ENCODE measurements at regions not wholly inside any gene's neighbourhood (a gene's known extent, or its start where the extent isn't known, plus 50 kb on each side); places are given as distances from the start of the nearest gene placed in this dataset.

- no peaks in the 10 kb centered on the region for H3K27me3 ChIP-seq (ENCODE audit: insufficient read depth, low read length)
- no TSS peak for BruUV-seq (replicated peaks)
- ChIA-PET RAD21 (ENCODE audit: low non-redundant PET in 1 of 2, low total read pairs in 2 of 2, uncharacterized antibody in 2 of 2, unreplicated experiment in 2 of 2) (no interaction called here), POLR2A (no interaction called here), CTCF (no interaction called here)
- intact Hi-C loops (cut with micrococcal nuclease): no loop called here
- TF ChIP-seq CBX3 (IDR thresholded peaks at IDR 0.05; ENCODE audit: low read depth): no peak
- no peak for TF ChIP-seq ELF1 (IDR thresholded peaks at IDR 0.05; ENCODE audit: borderline replicate concordance, low read depth)
- TF ChIP-seq ZFX (IDR thresholded peaks at IDR 0.05): no peak
- no peak for TF ChIP-seq SP1 (IDR thresholded peaks at IDR 0.05; ENCODE audit: low read depth)
- no peak for TF ChIP-seq SRF (IDR thresholded peaks at IDR 0.05; ENCODE audit: low read depth)
- no peak overlapping the region for H3K27ac ChIP-seq (ENCODE audit: low read depth, low read length)
- H3K9ac ChIP-seq (ENCODE audit: low read length): no peak overlapping the region
- no peak overlapping the region for H2AFZ ChIP-seq (ENCODE audit: low read depth, low read length, poor library complexity, severe bottlenecking)
- no peaks in the 10 kb centered on the region for H3K79me2 ChIP-seq (ENCODE audit: insufficient read depth, low read length)
- no peak overlapping the region for H3K4me2 ChIP-seq (ENCODE audit: low read length)
- H3K4me3 ChIP-seq (replicated peaks in 1 of 2; ENCODE audit: low read depth in 1 of 2, low read length in 2 of 2): no peak overlapping the region
- no peaks in the 10 kb centered on the region for H4K20me1 ChIP-seq (ENCODE audit: insufficient read depth)
- H3K4me1 ChIP-seq (ENCODE audit: control insufficient read depth in 1 of 2, insufficient read depth in 2 of 2, low read length in 2 of 2): no peaks in the 10 kb centered on the region
- ATAC-seq (no peak), DNase-seq (ENCODE audit: low read depth, low spot score) (no peak)
- H3K9me3 ChIP-seq (ENCODE audit: control insufficient read depth in 1 of 2, insufficient read depth in 1 of 2, low read depth in 1 of 2, low read length in 2 of 2): no peaks in the 10 kb centered on the region
- H3K9me2 ChIP-seq (ENCODE audit: insufficient read depth): no peaks in the 10 kb centered on the region
- H3K36me3 ChIP-seq (ENCODE audit: control insufficient read depth in 1 of 2, insufficient read depth in 2 of 2, low read length in 2 of 2): no peaks in the 10 kb centered on the region
These were observed 289.2 kb downstream of the EFNB2 start for GRCh38 chr13:106246242-106246641.

GRCh38 chr13:106243011-106243565, 292.4 kb downstream of the EFNB2 start:
- no peaks in the 10 kb centered on the region for H3K9me3 ChIP-seq (ENCODE audit: control insufficient read depth in 1 of 2, insufficient read depth in 1 of 2, low read depth in 1 of 2, low read length in 2 of 2)
- BruUV-seq (replicated peaks): no TSS peak
- ChIA-PET CTCF (no interaction called here), RAD21 (ENCODE audit: low non-redundant PET in 1 of 2, low total read pairs in 2 of 2, uncharacterized antibody in 2 of 2, unreplicated experiment in 2 of 2) (no interaction called here), POLR2A (no interaction called here)
- ATAC-seq (no peak), DNase-seq (ENCODE audit: low read depth, low spot score) (no peak)
- H3K27me3 ChIP-seq (ENCODE audit: insufficient read depth, low read length): no peaks in the 10 kb centered on the region
- H3K4me3 ChIP-seq (replicated peaks in 1 of 2; ENCODE audit: low read depth in 1 of 2, low read length in 2 of 2): no peak overlapping the region
- H3K4me1 ChIP-seq (ENCODE audit: control insufficient read depth in 1 of 2, insufficient read depth in 2 of 2, low read length in 2 of 2): no peaks in the 10 kb centered on the region
- no peaks in the 10 kb centered on the region for H3K9me2 ChIP-seq (ENCODE audit: insufficient read depth)
- intact Hi-C loops (cut with micrococcal nuclease): no loop called here
- no peak overlapping the region for H3K4me2 ChIP-seq (ENCODE audit: low read length)
- H3K9ac ChIP-seq (ENCODE audit: low read length): no peak overlapping the region
- no peaks in the 10 kb centered on the region for H3K79me2 ChIP-seq (ENCODE audit: insufficient read depth, low read length)
- H3K36me3 ChIP-seq (ENCODE audit: control insufficient read depth in 1 of 2, insufficient read depth in 2 of 2, low read length in 2 of 2): no peaks in the 10 kb centered on the region
- H4K20me1 ChIP-seq (ENCODE audit: insufficient read depth): no peaks in the 10 kb centered on the region
- no peak overlapping the region for H2AFZ ChIP-seq (ENCODE audit: low read depth, low read length, poor library complexity, severe bottlenecking)
- H3K27ac ChIP-seq (ENCODE audit: low read depth, low read length): no peak overlapping the region
- no peak for TF ChIP-seq EGR1 (IDR thresholded peaks at IDR 0.05; ENCODE audit: low read depth)
- TF ChIP-seq, protein P1, sequence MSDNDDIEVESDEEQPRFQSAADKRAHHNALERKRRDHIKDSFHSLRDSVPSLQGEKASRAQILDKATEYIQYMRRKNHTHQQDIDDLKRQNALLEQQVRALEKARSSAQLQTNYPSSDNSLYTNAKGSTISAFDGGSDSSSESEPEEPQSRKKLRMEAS (IDR thresholded peaks at IDR 0.05): no peak
- TF ChIP-seq, protein P2, sequence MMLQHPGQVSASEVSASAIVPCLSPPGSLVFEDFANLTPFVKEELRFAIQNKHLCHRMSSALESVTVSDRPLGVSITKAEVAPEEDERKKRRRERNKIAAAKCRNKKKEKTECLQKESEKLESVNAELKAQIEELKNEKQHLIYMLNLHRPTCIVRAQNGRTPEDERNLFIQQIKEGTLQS (IDR thresholded peaks at IDR 0.05): no peak
- TF ChIP-seq SIN3A (IDR thresholded peaks at IDR 0.05; ENCODE audit: low read depth): no peak
- no peak for TF ChIP-seq CEBPB (IDR thresholded peaks at IDR 0.05; ENCODE audit: low read depth)
- no peak for TF ChIP-seq POLR2A (IDR thresholded peaks at IDR 0.05; ENCODE audit: borderline replicate concordance, extremely low read depth, insufficient read depth, insufficient read length)
- TF ChIP-seq ELF1 (IDR thresholded peaks at IDR 0.05; ENCODE audit: borderline replicate concordance, low read depth): no peak
- no peak for TF ChIP-seq FOSL1 (IDR thresholded peaks at IDR 0.05; ENCODE audit: low read depth)
- no peak for TF ChIP-seq POLR2AphosphoS5 (IDR thresholded peaks at IDR 0.05; ENCODE audit: low read depth, low read length)
- no peak for TF ChIP-seq SRF (IDR thresholded peaks at IDR 0.05; ENCODE audit: low read depth)
- TF ChIP-seq, protein P3, sequence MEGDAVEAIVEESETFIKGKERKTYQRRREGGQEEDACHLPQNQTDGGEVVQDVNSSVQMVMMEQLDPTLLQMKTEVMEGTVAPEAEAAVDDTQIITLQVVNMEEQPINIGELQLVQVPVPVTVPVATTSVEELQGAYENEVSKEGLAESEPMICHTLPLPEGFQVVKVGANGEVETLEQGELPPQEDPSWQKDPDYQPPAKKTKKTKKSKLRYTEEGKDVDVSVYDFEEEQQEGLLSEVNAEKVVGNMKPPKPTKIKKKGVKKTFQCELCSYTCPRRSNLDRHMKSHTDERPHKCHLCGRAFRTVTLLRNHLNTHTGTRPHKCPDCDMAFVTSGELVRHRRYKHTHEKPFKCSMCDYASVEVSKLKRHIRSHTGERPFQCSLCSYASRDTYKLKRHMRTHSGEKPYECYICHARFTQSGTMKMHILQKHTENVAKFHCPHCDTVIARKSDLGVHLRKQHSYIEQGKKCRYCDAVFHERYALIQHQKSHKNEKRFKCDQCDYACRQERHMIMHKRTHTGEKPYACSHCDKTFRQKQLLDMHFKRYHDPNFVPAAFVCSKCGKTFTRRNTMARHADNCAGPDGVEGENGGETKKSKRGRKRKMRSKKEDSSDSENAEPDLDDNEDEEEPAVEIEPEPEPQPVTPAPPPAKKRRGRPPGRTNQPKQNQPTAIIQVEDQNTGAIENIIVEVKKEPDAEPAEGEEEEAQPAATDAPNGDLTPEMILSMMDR (IDR thresholded peaks at IDR 0.05 in 2 of 3, conservative IDR thresholded peaks at IDR 0.05 in 1 of 3; ENCODE audit: borderline replicate concordance in 1 of 3, insufficient read depth in 1 of 3, low read depth in 2 of 3, low read length in 2 of 3): no peak
- no peak for TF ChIP-seq TCF7L2 (IDR thresholded peaks at IDR 0.05; ENCODE audit: borderline replicate concordance, extremely low read depth, insufficient read depth, insufficient read length)
- no peak for TF ChIP-seq CBX3 (IDR thresholded peaks at IDR 0.05; ENCODE audit: low read depth)
- no peak for TF ChIP-seq EZH2 (IDR thresholded peaks at IDR 0.05)
- TF ChIP-seq YY1 (IDR thresholded peaks at IDR 0.05; ENCODE audit: extremely low read depth, insufficient replicate concordance, low read depth, low read length): no peak
- no peak for TF ChIP-seq RAD21 (IDR thresholded peaks at IDR 0.05; ENCODE audit: low read depth)
- TF ChIP-seq ZBTB33 (IDR thresholded peaks at IDR 0.05; ENCODE audit: extremely low read depth, insufficient replicate concordance, low read length): no peak

Measured in HCT116 (cell line).